Vagina (tissue), 2 donors: ENCODE measurements at regions not wholly inside any gene's neighbourhood (a gene's known extent, or its start where the extent isn't known, plus 50 kb on each side); places are given as distances from the start of the nearest gene placed in this dataset.

Source experiments
- DNase-seq, 2 donors: peaks; one replicate each; pipeline ENCODE4 v3.0.0-alpha.2; 2017; ENCODE audit errors: extremely low spot score in 2 of 2
- H3K27ac ChIP-seq: fragments of 200-600 bp; sonication (generic); one replicate; pipeline ENCODE4 v1.5.1; 2019
- H3K27me3 ChIP-seq: fragments of 200-600 bp; sonication (generic); one replicate; pipeline ENCODE4 v1.5.1; 2019
- H3K36me3 ChIP-seq, 2 donors: fragments of 200-600 bp; sonication (generic); one replicate each; pipeline ENCODE4 v1.5.1; 2017 to 2019
- H3K4me1 ChIP-seq: fragments of 200-600 bp; sonication (generic); one replicate; pipeline ENCODE4 v1.5.1; 2019
- H3K4me3 ChIP-seq, 2 donors: fragments of 200-600 bp; sonication (generic); 1 replicate in 1 of 2; 2 replicates in 1 of 2; pipeline ENCODE4 v1.5.1; 2016 to 2019
- H3K9me3 ChIP-seq: fragments of 200-600 bp; sonication (generic); one replicate; pipeline ENCODE4 v1.5.1; 2019
- CTCF ChIP-seq, 3 experiments: fragments of 450-650 bp in 2 of 3; fragments of 200-600 bp in 1 of 3; sonication (generic) in 1 of 3; IDR thresholded peaks; one replicate each; pipeline ENCODE4 v1.5.1; 2017 to 2019; ENCODE audit warnings: antibody characterized with exemption in 3 of 3, mild to moderate bottlenecking in 2 of 3, moderate library complexity in 2 of 3
- POLR2A ChIP-seq, 2 donors: fragments of 450-650 bp; IDR thresholded peaks; one replicate each; pipeline ENCODE4 v1.6.1; 2017; ENCODE audit warnings: antibody characterized with exemption in 2 of 2, mild to moderate bottlenecking in 2 of 2, moderate library complexity in 2 of 2
- POLR2AphosphoS5 ChIP-seq, 2 donors: sonication (generic); formaldehyde crosslinking; IDR thresholded peaks; one replicate each; pipeline ENCODE4 v1.9.0; 2017; ENCODE audit warnings: antibody characterized with exemption in 2 of 2, mild to moderate bottlenecking in 2 of 2, low read depth in 1 of 2; ENCODE audit not compliant: insufficient read depth in 1 of 2
- intact Hi-C: fragments of 100-400 bp; cut with DNase I; formaldehyde crosslinking; loops from one replicate; pipeline ENCODE4 v1.15.1; 2023

- no peak for DNase-seq
- Histone ChIP-seq H3K4me1 (no peaks in the 10 kb centered on the region), H3K27ac (no peak overlapping the region), H3K9me3 (no peaks in the 10 kb centered on the region), H3K36me3 (no peaks in the 10 kb centered on the region), H3K4me3 (no peak overlapping the region), H3K27me3 (no peaks in the 10 kb centered on the region)
- no peak for TF ChIP-seq POLR2A (IDR thresholded peaks at IDR 0.05)
- TF ChIP-seq POLR2AphosphoS5 (IDR thresholded peaks at IDR 0.05; ENCODE audit: insufficient read depth in 1 of 2, low read depth in 1 of 2), result no peak
- TF ChIP-seq CTCF (IDR thresholded peaks at IDR 0.05), result no peak
- intact Hi-C loops, result no loop called here
Observed at GRCh38 chr20:1782181-1782580, 113.0 kb upstream of the SIRPA start.

GRCh38 chr20:1779567-1779966, 115.6 kb upstream of the SIRPA start:
- no peak for DNase-seq
- Histone ChIP-seq H3K27me3 (no peaks in the 10 kb centered on the region), H3K27ac (no peak overlapping the region), H3K4me3 (no peak overlapping the region), H3K9me3 (no peaks in the 10 kb centered on the region), H3K36me3 (no peaks in the 10 kb centered on the region), H3K4me1 (peaks cover 12% of the 10 kb centered on the region)
- intact Hi-C loops, result no loop called here
- TF ChIP-seq POLR2A (IDR thresholded peaks at IDR 0.05) (no peak), POLR2AphosphoS5 (IDR thresholded peaks at IDR 0.05; ENCODE audit: insufficient read depth in 1 of 2, low read depth in 1 of 2) (no peak), CTCF (IDR thresholded peaks at IDR 0.05) (no peak)

GRCh38 chr20:1778338-1778737, 116.9 kb upstream of the SIRPA start:
- no peak for TF ChIP-seq CTCF (IDR thresholded peaks at IDR 0.05)
- TF ChIP-seq POLR2A (IDR thresholded peaks at IDR 0.05), result no peak
- no peak for TF ChIP-seq POLR2AphosphoS5 (IDR thresholded peaks at IDR 0.05; ENCODE audit: insufficient read depth in 1 of 2, low read depth in 1 of 2)
- intact Hi-C loops, result no loop called here
- H3K4me1 ChIP-seq, result peaks cover 12% of the 10 kb centered on the region
- no peaks in the 10 kb centered on the region for H3K27me3 ChIP-seq
- no peaks in the 10 kb centered on the region for H3K36me3 ChIP-seq
- H3K9me3 ChIP-seq, result no peaks in the 10 kb centered on the region
- DNase-seq, result no peak
- no peak overlapping the region for H3K4me3 ChIP-seq
- no peak overlapping the region for H3K27ac ChIP-seq

- intact Hi-C loops, result no loop called here
- peak overlapping the region; percentile 53 to 66 for H3K4me3 ChIP-seq
- no peak for DNase-seq
Observed at GRCh38 chr20:1777476-1777820, 117.8 kb upstream of the SIRPA start.

More at GRCh38 chr20:1777476-1777820, 117.8 kb upstream of the SIRPA start:
- TF ChIP-seq POLR2A (IDR thresholded peaks at IDR 0.05) (no peak), CTCF (IDR thresholded peaks at IDR 0.05) (peak in 1 of 3 experiments; percentile 9), POLR2AphosphoS5 (IDR thresholded peaks at IDR 0.05; ENCODE audit: insufficient read depth in 1 of 2, low read depth in 1 of 2) (no peak)
- no peak overlapping the region for H3K27ac ChIP-seq
- H3K9me3 ChIP-seq, result no peaks in the 10 kb centered on the region
- H3K4me1 ChIP-seq, result peaks cover 12% of the 10 kb centered on the region
- H3K27me3 ChIP-seq, result no peaks in the 10 kb centered on the region
- no peaks in the 10 kb centered on the region for H3K36me3 ChIP-seq
